Muscle layer of colon (tissue), 2 donors: ENCODE measurements at regions not wholly inside any gene's neighbourhood (a gene's known extent, or its start where the extent isn't known, plus 50 kb on each side); places are given as distances from the start of the nearest gene placed in this dataset.

Experiments
- H3K27ac ChIP-seq: one replicate; pipeline ENCODE4 v1.7.0; 2013; ENCODE audit warnings: low read depth, mild to moderate bottlenecking, low read length, moderate library complexity
- H3K27me3 ChIP-seq, 2 donors: one replicate each; pipeline ENCODE4 v1.7.0; 2013; ENCODE audit warnings: low read length in 2 of 2, mild to moderate bottlenecking in 2 of 2; ENCODE audit not compliant: insufficient read depth in 2 of 2, control insufficient read depth in 1 of 2
- H3K36me3 ChIP-seq: one replicate; pipeline ENCODE4 v1.7.0; 2013; ENCODE audit warnings: mild to moderate bottlenecking, low read length; ENCODE audit not compliant: insufficient read depth
- H3K4me1 ChIP-seq: one replicate; pipeline ENCODE4 v1.7.0; 2013; ENCODE audit warnings: mild to moderate bottlenecking, low read length; ENCODE audit not compliant: insufficient read depth
- H3K4me3 ChIP-seq, 2 donors: one replicate each; pipeline ENCODE4 v1.7.0; 2013; ENCODE audit warnings: low read length in 2 of 2, low read depth in 1 of 2, mild to moderate bottlenecking in 1 of 2, moderate library complexity in 1 of 2
- H3K9ac ChIP-seq: one replicate; pipeline ENCODE4 v1.7.0; 2013; ENCODE audit warnings: low read length
- H3K9me3 ChIP-seq: one replicate; pipeline ENCODE4 v1.7.0; 2013; ENCODE audit warnings: mild to moderate bottlenecking, low read length
- donor health status: abdominal sarcoma.
- donor health status: Adenocarcinoma of cecum.

- Histone ChIP-seq H3K27ac (no peak overlapping the region), H3K9ac (no peak overlapping the region), H3K4me3 (no peak overlapping the region), H3K27me3 (no peaks in the 10 kb centered on the region), H3K36me3 (no peaks in the 10 kb centered on the region), H3K4me1 (no peaks in the 10 kb centered on the region), H3K9me3 (no peaks in the 10 kb centered on the region)
Measured at GRCh38 chr5:14946815-14947620, 75.4 kb upstream of the ANKH start.

- Histone ChIP-seq H3K27me3 (no peaks in the 10 kb centered on the region), H3K4me1 (no peaks in the 10 kb centered on the region), H3K27ac (no peak overlapping the region), H3K9me3 (no peaks in the 10 kb centered on the region), H3K4me3 (no peak overlapping the region), H3K36me3 (no peaks in the 10 kb centered on the region), H3K9ac (no peak overlapping the region)
Measured at GRCh38 chr5:14945450-14945849, 73.9 kb upstream of the ANKH start.

- Histone ChIP-seq H3K9me3 (no peaks in the 10 kb centered on the region), H3K9ac (no peak overlapping the region), H3K4me1 (no peaks in the 10 kb centered on the region), H3K4me3 (no peak overlapping the region), H3K36me3 (no peaks in the 10 kb centered on the region), H3K27me3 (no peaks in the 10 kb centered on the region), H3K27ac (no peak overlapping the region)
Measured at GRCh38 chr5:14944996-14945395, 73.4 kb upstream of the ANKH start.

- Histone ChIP-seq H3K27ac (no peak overlapping the region), H3K9me3 (no peaks in the 10 kb centered on the region), H3K9ac (no peak overlapping the region), H3K36me3 (no peaks in the 10 kb centered on the region), H3K27me3 (no peaks in the 10 kb centered on the region), H3K4me1 (no peaks in the 10 kb centered on the region), H3K4me3 (no peak overlapping the region)
Measured at GRCh38 chr5:14944350-14944739, 72.8 kb upstream of the ANKH start.

- Histone ChIP-seq H3K9ac (no peak overlapping the region), H3K27ac (no peak overlapping the region), H3K4me1 (no peaks in the 10 kb centered on the region), H3K27me3 (no peaks in the 10 kb centered on the region), H3K9me3 (no peaks in the 10 kb centered on the region), H3K4me3 (no peak overlapping the region), H3K36me3 (no peaks in the 10 kb centered on the region)
Measured at GRCh38 chr5:14942212-14942611, 70.6 kb upstream of the ANKH start.

GRCh38 chr5:14937254-14937653 is 65.7 kb upstream of the ANKH start:
- no peaks in the 10 kb centered on the region for H3K9me3 ChIP-seq
- H3K27ac ChIP-seq = no peak overlapping the region
- H3K9ac ChIP-seq = no peak overlapping the region
- H3K36me3 ChIP-seq = no peaks in the 10 kb centered on the region
- no peaks in the 10 kb centered on the region for H3K27me3 ChIP-seq
- no peak overlapping the region for H3K4me3 ChIP-seq
- no peaks in the 10 kb centered on the region for H3K4me1 ChIP-seq

GRCh38 chr5:14936588-14936987 is 65.0 kb upstream of the ANKH start:
- Histone ChIP-seq H3K9me3 (no peaks in the 10 kb centered on the region), H3K27ac (no peak overlapping the region), H3K9ac (no peak overlapping the region), H3K36me3 (no peaks in the 10 kb centered on the region), H3K27me3 (no peaks in the 10 kb centered on the region), H3K4me1 (no peaks in the 10 kb centered on the region), H3K4me3 (no peak overlapping the region)

- no peaks in the 10 kb centered on the region for H3K36me3 ChIP-seq
- H3K9ac ChIP-seq = no peak overlapping the region
- no peak overlapping the region for H3K27ac ChIP-seq
- H3K27me3 ChIP-seq = no peaks in the 10 kb centered on the region
- no peaks in the 10 kb centered on the region for H3K4me1 ChIP-seq
- no peaks in the 10 kb centered on the region for H3K9me3 ChIP-seq
- H3K4me3 ChIP-seq = no peak overlapping the region
Measured at GRCh38 chr5:14935341-14935740, 63.8 kb upstream of the ANKH start.

- H3K4me1 ChIP-seq = no peaks in the 10 kb centered on the region
- no peak overlapping the region for H3K4me3 ChIP-seq
- no peak overlapping the region for H3K9ac ChIP-seq
- H3K27ac ChIP-seq = no peak overlapping the region
- no peaks in the 10 kb centered on the region for H3K36me3 ChIP-seq
- H3K27me3 ChIP-seq = no peaks in the 10 kb centered on the region
- no peaks in the 10 kb centered on the region for H3K9me3 ChIP-seq
Measured at GRCh38 chr5:14932902-14933469, 61.4 kb upstream of the ANKH start.

GRCh38 chr5:14930486-14930885 is 58.9 kb upstream of the ANKH start:
- H3K9ac ChIP-seq = no peak overlapping the region
- no peaks in the 10 kb centered on the region for H3K4me1 ChIP-seq
- H3K4me3 ChIP-seq = no peak overlapping the region
- no peak overlapping the region for H3K27ac ChIP-seq
- H3K27me3 ChIP-seq = no peaks in the 10 kb centered on the region
- no peaks in the 10 kb centered on the region for H3K9me3 ChIP-seq
- H3K36me3 ChIP-seq = no peaks in the 10 kb centered on the region

GRCh38 chr5:14929293-14930065 is 57.9 kb upstream of the ANKH start:
- no peaks in the 10 kb centered on the region for H3K9me3 ChIP-seq
- H3K36me3 ChIP-seq = no peaks in the 10 kb centered on the region
- no peak overlapping the region for H3K4me3 ChIP-seq
- H3K27me3 ChIP-seq = no peaks in the 10 kb centered on the region
- H3K9ac ChIP-seq = no peak overlapping the region
- H3K27ac ChIP-seq = no peak overlapping the region
- no peaks in the 10 kb centered on the region for H3K4me1 ChIP-seq
